Adipocyte (in vitro differentiated cells): ENCODE measurements at regions not wholly inside any gene's neighbourhood (a gene's known extent, or its start where the extent isn't known, plus 50 kb on each side); places are given as distances from the start of the nearest gene placed in this dataset.
"Not testable (repeated sequence)": the region's sequence is repeated elsewhere in the genome, so short reads cannot be mapped to it uniquely, and the experiment has no call there.

Source experiments
- DNase-seq: peaks from one replicate; pipeline ENCODE4 v3.0.0-alpha.2; 2015; ENCODE audit warnings: low read depth
- H3K27me3 ChIP-seq: replicated peaks from 2 replicates; pipeline ENCODE4 v1.7.0; 2013; ENCODE audit warnings: mild to moderate bottlenecking, low read length, moderate library complexity; ENCODE audit not compliant: control insufficient read depth, insufficient read depth
- H3K36me3 ChIP-seq: 2 replicates; pipeline ENCODE4 v1.7.0; 2013; ENCODE audit warnings: low read length, mild to moderate bottlenecking, moderate library complexity; ENCODE audit not compliant: control insufficient read depth, insufficient read depth, severe bottlenecking
- H3K4me1 ChIP-seq: 2 replicates; pipeline ENCODE4 v1.7.0; 2013; ENCODE audit warnings: mild to moderate bottlenecking, low read length, moderate library complexity; ENCODE audit not compliant: control insufficient read depth, insufficient read depth
- H3K4me3 ChIP-seq: 2 replicates; pipeline ENCODE4 v1.7.0; 2013; ENCODE audit warnings: mild to moderate bottlenecking, low read length, moderate library complexity
- H3K9ac ChIP-seq: 2 replicates; pipeline ENCODE4 v1.7.0; 2013; ENCODE audit warnings: mild to moderate bottlenecking, low read length, moderate library complexity
- H3K9me3 ChIP-seq: 2 replicates; pipeline ENCODE4 v1.7.0; 2013; ENCODE audit warnings: mild to moderate bottlenecking, low read length, moderate library complexity; ENCODE audit not compliant: control insufficient read depth

DNA sequence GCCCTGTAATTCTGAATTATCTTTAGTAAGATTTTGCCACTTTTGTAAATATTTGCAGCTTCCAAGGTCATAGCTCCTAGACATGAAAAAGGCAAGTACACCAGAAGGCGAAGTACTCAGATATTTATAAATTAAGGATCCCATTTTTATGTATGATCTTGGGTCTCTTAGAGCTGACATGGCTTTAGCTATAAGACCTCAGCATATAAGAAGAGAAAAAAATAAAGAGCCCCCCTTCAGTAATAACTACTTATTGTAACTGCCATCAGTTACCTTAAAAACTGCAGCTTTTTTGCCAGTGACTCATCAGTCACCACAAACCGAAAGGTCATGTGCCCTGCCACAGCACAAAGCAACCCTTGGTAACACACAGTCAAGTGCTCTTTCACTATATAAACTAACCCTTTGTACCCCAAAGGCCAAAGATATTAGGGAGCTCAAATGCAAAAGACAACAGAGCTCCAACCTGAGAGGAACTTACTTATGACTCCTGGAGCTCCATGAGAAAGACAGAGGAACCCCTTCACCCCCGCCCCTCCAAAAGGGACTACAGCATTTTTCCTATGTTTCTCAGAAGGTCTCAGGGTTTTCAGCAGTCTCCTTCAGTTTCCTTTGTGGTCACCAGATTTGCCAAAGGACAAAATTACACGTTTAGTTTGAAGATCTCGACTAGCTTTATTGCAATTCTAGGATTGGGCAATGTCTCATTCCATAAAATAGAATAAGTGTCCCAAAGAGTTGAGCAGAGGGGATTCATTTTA lies 219.8 kb upstream of the DUSP10 start:
- no peak overlapping the region for H3K4me3 ChIP-seq

DNA sequence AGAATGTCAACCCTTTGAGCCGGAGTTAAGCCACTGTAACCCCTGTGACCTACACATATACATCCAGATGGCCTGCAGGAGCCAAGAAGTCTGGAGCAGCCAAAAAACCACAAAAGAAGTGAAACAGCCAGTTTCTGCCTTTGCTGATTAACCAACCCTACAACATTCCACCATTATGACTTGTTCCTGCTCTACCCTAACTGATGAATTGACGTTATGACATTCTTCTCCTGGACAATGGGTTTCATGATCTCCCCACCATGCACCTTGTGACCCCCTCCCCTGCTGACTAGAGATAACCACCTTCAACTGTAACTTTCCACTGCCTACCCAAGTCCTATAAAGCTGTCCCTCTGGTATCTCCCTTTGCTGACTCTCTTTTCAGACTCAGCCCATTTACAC lies 216.3 kb upstream of the DUSP10 start:
- not testable (repeated sequence) for H3K36me3 ChIP-seq, H3K4me3 ChIP-seq, H3K9ac ChIP-seq, DNase-seq, H3K27me3 ChIP-seq, H3K9me3 ChIP-seq
- H3K4me1 ChIP-seq: peaks cover 25% of the 10 kb centered on the region

More for the DNA sequence above, 219.8 kb upstream of the DUSP10 start:
- Histone ChIP-seq H3K36me3 (no peaks in the 10 kb centered on the region), H3K27me3 (no peaks in the 10 kb centered on the region), H3K9me3 (no peaks in the 10 kb centered on the region), H3K4me1 (peaks cover 29% of the 10 kb centered on the region), H3K9ac (peak overlapping the region; percentile 61)
- DNase-seq: peak; percentile 53

DNA sequence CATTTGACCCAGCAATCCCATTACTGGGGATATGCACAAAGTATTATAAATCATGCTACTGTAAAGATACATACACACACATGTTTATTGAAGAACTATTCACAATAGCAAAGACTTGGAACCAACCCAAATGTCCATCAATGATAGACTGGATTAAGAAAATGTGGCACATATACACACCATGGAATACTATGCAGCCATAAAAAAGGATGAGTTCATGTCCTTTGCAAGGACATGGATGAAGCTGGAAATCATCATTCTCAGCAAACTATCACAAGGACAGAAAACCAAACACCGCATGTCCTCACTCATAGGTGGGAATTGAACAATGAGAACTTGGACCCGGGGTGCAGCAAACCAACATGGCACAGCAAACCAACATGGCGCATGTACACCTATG lies 215.5 kb upstream of the DUSP10 start:
- peaks cover 17% of the 10 kb centered on the region for H3K4me1 ChIP-seq
- not testable (repeated sequence) for H3K9me3 ChIP-seq, H3K36me3 ChIP-seq, H3K27me3 ChIP-seq, H3K4me3 ChIP-seq, H3K9ac ChIP-seq, DNase-seq

DNA sequence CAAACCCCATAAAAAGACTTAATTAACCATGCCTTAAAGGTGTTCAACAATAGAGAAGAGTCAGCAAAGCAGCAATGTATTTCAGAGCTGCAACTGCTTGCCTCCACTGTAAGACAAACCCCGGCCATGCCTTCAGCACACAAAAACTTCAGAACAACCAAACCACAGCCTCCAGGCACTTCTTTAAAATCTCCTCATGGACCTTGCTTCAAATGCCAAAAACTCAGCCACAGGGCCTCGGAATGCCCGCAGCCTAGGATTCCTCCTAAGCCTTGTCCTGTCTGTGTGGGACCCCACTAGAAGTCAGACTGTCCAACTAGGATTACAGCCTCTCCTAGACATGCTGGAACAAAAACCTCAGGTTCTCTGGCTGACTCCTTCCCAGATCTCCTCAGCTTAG lies 208.1 kb upstream of the DUSP10 start:
- H3K9me3 ChIP-seq: peaks cover 5% of the 10 kb centered on the region
- no peaks in the 10 kb centered on the region for H3K4me1 ChIP-seq
- no peak overlapping the region for H3K4me3 ChIP-seq
- H3K27me3 ChIP-seq: no peaks in the 10 kb centered on the region
- no peaks in the 10 kb centered on the region for H3K36me3 ChIP-seq
- no peak for DNase-seq
- H3K9ac ChIP-seq: no peak overlapping the region

DNA sequence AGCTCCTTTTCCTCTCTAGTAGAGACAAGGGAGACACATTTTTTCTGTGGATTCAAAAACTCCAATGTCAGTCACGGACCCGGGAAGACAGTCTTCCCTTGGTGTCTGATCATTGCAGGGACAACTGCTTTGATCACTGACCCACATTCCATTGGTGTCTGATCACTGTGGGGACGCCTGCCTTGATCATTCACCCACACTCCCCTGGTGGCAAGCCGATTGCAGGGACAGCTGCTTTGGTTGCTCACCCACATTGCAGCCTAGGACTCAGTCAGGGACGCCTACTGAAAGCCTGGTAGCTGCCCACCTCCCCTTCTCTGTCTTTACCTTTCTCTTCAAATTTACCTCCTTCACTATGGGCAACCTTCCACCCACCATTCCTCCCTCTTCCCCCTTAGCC lies 206.6 kb upstream of the DUSP10 start:
- H3K4me1 ChIP-seq: no peaks in the 10 kb centered on the region
- H3K36me3 ChIP-seq: no peaks in the 10 kb centered on the region
- H3K9me3 ChIP-seq: peaks cover 20% of the 10 kb centered on the region
- no peak overlapping the region for H3K9ac ChIP-seq
- H3K27me3 ChIP-seq: no peaks in the 10 kb centered on the region
- H3K4me3 ChIP-seq: no peak overlapping the region
- no peak for DNase-seq

DNA sequence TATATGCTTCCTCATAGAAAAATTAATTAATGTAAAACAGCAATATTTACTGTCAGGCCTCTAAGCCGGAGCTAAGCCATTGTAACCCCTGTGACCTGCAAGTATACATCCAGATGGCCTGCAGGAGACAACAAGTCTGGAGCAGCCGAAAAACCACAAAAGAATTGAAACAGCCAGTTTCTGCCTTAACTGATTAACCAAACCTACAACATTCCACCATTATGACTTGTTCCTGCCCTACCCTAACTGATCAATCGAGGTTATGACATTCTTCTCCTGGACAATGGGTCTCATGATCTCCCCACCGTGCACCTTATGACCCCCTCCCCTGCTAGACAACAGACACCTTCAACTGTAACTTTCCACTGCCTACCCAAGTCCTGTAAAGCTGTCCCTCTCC lies 205.8 kb upstream of the DUSP10 start:
- no peak for DNase-seq
- Histone ChIP-seq H3K36me3 (no peaks in the 10 kb centered on the region), H3K4me3 (no peak overlapping the region), H3K27me3 (no peaks in the 10 kb centered on the region), H3K4me1 (no peaks in the 10 kb centered on the region), H3K9ac (no peak overlapping the region), H3K9me3 (peaks cover 24% of the 10 kb centered on the region)

DNA sequence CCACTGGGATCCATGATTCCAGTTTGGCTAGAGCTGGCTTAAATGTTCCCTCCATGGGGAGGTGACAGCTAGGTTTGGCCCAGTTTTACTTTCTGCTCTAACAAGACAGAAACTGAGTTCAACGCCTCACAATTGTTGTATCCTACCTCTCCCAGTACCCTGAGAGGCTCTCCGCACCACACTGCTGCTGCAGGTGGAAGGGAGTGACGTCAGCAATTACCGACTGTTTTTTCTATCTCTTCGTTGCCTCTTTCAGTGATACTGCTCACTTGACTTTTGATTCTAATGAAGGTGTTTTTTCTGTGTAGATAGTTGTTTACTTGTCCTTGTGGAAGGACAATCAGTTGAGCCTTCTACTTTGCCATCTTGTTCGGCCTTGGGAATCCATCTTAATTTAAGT lies 204.9 kb upstream of the DUSP10 start:
- no peak overlapping the region for H3K4me3 ChIP-seq
- no peaks in the 10 kb centered on the region for H3K4me1 ChIP-seq
- no peak for DNase-seq
- peaks cover 24% of the 10 kb centered on the region for H3K9me3 ChIP-seq
- H3K36me3 ChIP-seq: no peaks in the 10 kb centered on the region
- no peaks in the 10 kb centered on the region for H3K27me3 ChIP-seq
- H3K9ac ChIP-seq: no peak overlapping the region

DNA sequence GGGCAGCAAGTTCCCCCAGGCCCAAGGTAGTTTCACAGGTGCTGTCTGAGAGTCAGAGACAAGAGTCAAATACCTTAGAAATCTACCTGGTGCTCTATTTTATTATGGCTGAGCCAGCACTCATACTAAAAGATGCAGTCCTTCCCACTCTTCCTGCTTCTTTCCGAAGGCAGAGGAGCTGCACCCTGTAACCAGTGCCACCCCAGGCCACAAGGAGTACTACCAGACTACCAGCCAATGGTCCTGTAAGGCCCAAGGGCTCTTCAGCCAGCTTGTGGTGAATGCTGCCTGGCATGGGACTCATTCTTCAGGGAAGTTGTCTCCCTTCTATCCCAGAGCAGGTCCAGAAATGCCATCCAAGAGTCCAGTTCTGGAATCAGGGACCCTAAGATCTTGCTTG lies 203.8 kb upstream of the DUSP10 start:
- H3K9ac ChIP-seq: no peak overlapping the region
- H3K4me3 ChIP-seq: no peak overlapping the region
- peaks cover 24% of the 10 kb centered on the region for H3K9me3 ChIP-seq
- no peaks in the 10 kb centered on the region for H3K36me3 ChIP-seq
- H3K4me1 ChIP-seq: no peaks in the 10 kb centered on the region
- no peak for DNase-seq
- no peaks in the 10 kb centered on the region for H3K27me3 ChIP-seq

DNA sequence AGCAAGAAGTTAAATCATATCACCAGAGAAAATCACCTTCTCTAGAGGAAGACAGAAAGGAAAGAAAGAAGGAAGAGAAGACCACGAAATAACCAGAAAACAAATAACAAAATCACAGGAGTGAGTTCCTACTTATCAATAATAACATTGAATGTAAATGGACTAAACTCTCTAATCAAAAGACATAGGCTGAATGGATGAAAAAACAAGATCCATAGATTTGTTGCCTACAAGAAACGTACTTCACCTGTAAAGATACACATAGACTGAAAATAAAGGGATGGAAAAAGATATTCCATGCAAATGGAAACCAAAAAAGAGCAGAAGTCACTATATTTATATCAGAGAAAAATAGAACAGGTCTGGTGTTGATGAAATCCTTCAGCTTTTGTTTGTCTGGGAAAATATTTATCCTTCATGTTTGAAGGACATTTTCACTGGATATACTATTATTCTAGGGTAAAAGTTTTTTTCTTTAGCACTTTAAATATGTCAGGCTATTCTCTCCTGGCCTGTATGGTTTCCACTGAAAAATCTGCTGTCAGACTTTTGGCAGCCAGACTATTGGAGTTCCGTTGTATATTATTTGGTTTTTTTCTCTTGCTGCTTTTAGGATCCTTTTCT lies 202.5 kb upstream of the DUSP10 start:
- no peaks in the 10 kb centered on the region for H3K27me3 ChIP-seq
- no peak overlapping the region for H3K4me3 ChIP-seq
- DNase-seq: no peak
- no peaks in the 10 kb centered on the region for H3K36me3 ChIP-seq
- peaks cover 24% of the 10 kb centered on the region for H3K9me3 ChIP-seq
- no peak overlapping the region for H3K9ac ChIP-seq
- H3K4me1 ChIP-seq: no peaks in the 10 kb centered on the region

DNA sequence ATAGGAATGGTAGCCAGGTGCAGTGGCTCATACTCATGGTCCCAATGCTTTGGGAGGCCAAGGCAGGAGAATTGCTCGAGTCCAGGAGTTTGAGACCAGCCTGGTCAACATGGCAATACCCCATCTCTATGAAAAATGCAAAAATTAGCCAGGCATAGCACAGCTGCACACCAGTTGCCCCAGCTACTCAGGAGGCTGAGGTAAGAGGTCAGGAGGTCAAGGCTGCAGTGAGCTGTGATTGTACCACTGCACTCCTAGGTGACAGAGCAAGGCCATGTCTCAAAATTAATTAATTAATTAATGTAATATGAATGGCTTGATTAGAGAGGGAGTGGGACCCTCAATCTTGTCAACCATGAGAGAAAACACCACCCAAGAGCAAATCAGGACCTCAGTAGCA lies 198.7 kb upstream of the DUSP10 start:
- Histone ChIP-seq H3K9ac (no peak overlapping the region), H3K4me1 (peaks cover 14% of the 10 kb centered on the region), H3K36me3 (no peaks in the 10 kb centered on the region), H3K27me3 (no peaks in the 10 kb centered on the region), H3K4me3 (no peak overlapping the region), H3K9me3 (peaks cover 24% of the 10 kb centered on the region)
- DNase-seq: no peak

DNA sequence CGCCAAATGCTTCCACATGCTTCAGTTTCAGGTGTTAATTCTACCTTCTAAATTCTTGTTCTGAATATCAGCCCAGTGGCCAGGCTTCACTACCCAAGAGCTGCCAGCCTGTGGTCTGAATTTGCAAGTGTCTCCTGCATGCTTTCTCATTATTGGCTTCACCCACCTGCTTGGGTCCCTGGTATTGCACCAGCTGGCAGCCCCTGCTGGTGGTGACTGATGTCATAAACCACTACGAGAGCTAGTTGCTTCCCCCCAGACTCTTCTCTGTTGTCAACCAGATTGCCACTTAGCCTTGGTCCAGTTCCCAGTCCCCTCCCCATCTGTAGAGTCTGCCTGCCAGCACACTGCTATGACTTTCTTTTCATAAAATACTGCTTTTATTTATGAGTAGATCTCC lies 197.7 kb upstream of the DUSP10 start:
- Histone ChIP-seq H3K27me3 (no peaks in the 10 kb centered on the region), H3K9me3 (peaks cover 17% of the 10 kb centered on the region), H3K9ac (no peak overlapping the region), H3K36me3 (no peaks in the 10 kb centered on the region), H3K4me3 (no peak overlapping the region), H3K4me1 (peaks cover 14% of the 10 kb centered on the region)
- DNase-seq: no peak
